Erythroblast (primary cell): ENCODE measurements at regions not wholly inside any gene's neighbourhood (a gene's known extent, or its start where the extent isn't known, plus 50 kb on each side); places are given as distances from the start of the nearest gene placed in this dataset.

Experiments
- DNase-seq, 2 experiments: peaks; one replicate each; lab custom pipeline; 2025; lab: John Stamatoyannopoulos, UW
- GATA1 ChIP-seq: IDR thresholded peaks from 2 replicates; pipeline ENCODE4 v1.6.1; 2011; ENCODE audit warnings: low read depth, mild to moderate bottlenecking, control low read depth, low read length, moderate library complexity
- POLR2A ChIP-seq: IDR thresholded peaks from 2 replicates; pipeline ENCODE4 v1.6.1; 2011; ENCODE audit warnings: mild to moderate bottlenecking, low read length

DNA sequence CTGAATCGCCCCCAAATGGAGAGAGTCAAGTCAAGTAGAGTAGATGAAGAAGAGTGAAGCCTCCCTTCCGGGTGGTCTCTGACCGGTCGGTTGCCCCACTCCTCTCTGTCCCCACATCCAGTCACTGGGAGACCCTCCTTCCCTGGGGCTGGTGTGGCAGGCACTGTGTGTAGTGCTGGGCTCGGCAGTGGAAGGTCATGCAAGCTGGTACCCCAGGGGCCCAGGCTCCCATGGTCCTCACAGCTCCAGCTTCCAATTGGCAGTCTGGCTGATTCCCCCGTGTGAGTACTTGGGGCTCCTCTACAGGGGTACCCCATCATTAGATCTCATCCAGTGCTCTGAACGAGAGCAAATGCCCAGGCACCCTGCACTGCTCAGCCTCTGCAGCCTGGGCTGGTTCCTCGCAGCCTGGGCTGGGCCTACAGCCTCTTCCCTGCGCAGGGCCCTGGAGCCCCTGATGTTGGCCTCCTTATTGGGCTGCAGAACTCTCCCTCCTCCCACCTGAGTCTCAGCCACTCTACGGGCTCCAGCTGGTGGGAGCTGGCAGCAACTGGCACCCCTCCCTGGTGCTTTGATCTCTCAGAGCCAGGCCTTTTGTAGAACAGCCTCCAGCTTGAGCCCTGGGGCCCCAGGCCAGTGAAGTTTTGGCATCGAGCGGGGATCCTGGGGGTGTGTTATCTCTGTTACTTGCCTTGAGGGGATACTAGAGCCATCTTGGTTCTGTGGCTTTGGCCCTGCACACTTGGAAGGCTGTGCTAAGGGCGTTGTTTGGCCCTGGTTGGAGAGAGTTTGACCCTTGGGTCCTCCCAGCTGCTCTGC is 187.8 kb upstream of the HDAC4 start:
- no peak for DNase-seq
- no peak for TF ChIP-seq GATA1
- TF ChIP-seq POLR2A: no peak

DNA sequence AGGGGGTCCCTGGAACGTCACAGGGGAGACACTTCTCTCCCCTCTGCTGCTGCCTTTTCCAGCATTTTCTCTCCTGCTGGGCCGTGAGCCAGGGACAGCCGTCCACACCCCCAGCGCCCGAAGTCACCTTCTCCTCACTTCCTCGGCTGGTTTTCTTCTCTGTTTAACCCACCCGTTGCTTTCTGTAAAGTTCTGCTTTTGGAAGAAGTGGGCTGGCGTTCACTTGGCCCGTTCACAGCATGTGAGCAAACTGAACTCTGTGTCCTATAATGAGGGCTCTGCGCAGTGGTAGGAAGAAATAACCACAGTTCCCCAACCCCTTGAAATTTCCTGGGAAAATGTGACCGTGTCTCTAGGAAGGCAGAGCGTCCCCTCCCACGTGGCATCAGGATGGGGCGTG is 187.0 kb upstream of the HDAC4 start:
- TF ChIP-seq POLR2A: no peak
- TF ChIP-seq GATA1: no peak
- DNase-seq: no peak

DNA sequence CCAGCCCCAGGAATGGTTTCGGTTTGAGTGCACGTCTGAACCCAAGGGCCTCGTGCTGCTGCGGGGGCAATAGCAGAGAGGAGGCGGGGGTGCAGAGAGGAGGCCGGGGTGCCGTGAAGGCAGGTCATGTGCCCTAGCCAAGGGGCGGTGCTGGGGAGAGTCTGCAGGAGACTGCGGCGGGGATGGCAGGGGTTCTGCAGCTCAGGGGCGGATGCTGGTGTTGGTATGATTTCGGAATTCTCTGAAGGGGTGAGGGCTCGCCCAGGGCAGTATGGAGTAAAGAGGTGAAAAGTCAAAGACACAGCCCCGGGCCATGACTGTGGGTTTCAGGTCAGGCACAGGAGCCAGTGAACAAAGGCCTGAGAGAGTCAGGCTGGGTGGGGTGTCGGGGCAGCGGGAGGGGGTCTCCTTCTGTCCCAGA is 186.5 kb upstream of the HDAC4 start:
- no peak for DNase-seq
- TF ChIP-seq POLR2A (no peak), GATA1 (no peak)

DNA sequence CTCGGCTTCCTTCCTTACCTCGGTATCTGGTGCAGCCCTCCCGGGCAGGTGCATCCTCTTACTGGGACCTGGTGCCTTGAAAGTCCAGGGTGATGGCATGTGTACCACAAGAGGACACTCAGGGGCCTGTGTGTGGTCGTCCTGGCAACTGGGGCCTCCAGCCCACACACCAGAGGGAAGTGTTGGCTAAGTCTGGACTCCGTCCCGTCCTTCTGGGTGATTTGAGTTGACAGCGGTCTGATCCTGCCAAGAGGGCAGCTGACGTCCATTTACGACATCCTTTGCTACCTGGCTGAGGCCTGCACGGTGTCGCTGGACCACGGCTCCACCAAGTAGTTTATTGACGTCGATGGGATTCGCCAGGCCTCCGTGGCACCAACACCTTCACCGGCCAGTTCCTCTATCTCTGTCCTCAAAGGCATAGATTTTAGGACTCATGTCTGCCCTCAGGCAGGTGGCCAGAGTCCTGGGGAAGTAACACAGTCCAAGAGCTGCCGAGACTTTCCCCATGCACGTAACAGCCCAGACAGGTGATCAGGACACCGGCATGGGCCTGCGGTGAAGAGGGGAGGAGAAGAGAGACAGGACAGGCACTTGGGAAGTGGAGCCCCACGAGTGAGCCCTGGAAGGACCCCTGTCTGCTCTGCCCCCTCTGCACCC is 186.0 kb upstream of the HDAC4 start:
- TF ChIP-seq POLR2A: no peak
- TF ChIP-seq GATA1: no peak
- no peak for DNase-seq

DNA sequence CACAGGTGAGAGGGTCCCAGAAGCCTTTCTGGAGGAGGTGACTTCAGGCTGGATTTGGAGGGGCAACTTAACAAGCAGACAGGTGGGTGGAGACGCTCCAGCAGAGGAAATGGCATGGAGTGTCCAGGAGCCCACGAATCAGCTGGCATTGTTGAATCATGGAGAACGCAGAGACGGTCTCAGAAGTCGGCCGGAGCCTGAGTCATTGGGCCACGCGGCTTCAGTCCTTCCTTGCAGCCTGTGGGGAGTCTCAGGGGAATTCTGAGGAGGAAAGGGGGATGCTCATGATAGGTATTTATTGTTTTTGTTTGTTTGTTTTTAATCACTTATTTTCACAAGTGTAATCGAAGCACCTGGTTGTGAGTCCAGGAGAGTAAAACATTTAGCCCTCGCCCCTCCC is 184.6 kb upstream of the HDAC4 start:
- no peak for DNase-seq
- TF ChIP-seq POLR2A (no peak), GATA1 (no peak)

DNA sequence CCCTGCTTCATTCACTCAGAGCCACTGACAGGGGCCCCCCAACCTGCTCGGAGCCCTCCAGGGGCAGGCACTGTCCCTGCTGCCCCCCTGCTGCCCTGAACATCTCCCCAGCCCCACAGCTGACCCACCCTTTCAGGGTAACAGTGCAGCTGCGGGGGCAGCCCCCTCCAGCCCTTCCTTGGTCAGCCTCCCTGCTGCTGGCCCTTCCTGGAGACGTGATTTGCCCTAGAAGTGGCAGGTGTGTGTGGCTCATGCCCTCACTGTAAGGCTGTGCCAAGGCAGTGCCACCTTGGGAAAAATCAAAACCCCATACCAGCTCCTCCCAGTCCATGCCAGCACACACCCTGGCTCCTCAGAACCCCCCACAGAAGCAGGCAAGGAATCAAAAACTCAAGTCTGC is 184.2 kb upstream of the HDAC4 start:
- no peak for DNase-seq
- TF ChIP-seq POLR2A (no peak), GATA1 (no peak)

DNA sequence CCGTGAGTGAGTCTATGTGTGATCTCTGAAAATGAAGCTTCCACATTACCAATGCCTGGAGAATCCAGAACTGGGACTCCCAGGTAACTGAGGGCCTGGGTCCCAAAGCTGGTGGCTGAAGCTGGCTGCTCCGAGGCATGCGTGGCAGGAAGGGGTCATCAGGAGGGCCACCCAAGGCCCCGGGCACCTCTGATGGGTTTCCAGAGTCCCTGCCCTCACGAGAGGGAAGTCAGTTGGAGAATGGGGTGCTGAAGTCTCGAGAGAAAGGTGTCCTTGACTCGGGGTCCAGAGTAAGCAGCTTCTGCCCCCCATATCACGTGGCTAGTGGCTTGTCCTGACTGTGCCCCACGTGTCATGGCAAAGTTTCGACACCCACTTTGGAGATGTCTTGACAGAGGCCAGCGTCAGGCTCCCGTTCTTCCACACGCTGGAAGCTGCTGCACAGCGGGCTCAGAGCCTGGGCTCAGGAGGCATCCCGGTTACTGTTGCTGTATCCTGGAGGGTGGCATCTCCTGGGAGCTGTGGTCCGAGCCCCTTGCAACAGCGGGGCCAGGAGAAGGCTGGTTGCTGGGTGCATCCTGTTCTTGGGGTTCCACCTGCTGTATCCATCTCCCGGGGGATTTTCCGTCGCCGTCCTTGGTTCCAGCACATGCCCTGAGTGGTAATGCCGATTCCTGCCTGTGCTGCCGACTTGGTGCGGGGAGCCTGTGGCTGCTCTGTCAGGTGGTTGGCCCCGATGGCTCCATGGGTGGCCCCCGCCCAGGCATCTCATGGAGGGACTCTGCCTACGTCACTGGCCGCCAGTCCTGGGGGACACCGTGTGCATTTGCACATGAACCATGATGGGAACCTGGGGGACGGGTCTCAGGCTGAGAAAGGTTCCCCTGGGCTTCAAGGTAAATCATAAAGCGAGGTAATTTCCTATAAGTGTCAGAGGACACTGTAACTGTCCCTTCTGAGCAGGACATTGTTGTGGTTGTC is 183.3 kb upstream of the HDAC4 start:
- DNase-seq: no peak
- TF ChIP-seq POLR2A: no peak
- TF ChIP-seq GATA1: no peak

DNA sequence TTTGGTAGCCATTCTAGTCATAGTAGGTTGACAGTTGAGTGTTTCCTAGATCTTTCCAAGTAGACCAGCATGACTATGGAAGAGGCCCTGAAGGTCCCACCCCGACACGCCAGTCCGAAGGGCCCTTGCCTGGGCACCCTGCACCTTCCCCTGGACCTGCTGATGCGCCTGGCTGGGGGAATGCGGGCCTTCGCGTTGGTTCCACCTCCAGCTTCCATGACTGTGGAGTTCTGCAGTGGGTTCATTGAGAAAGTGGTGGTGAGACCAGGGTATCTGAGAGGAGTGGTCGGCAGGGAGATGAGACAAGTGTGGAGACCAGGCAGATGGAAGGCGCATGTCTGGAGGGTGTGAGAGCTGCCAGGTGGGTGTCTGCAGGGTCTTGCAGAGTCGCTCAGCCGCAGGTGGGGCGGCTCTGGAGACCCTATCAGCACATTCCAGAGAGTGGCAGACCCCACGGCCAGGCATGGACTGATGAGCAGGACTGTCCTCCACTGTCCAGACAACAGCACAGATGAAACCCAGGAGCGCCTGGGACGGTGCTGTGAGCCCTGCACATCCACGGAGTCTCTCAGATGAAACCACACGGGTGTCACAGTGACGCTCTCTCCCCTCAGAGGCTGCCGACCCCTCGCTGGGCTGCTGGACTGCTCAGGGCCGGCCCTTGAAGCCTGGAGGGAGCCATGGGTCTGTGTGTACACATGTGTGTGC is 182.5 kb upstream of the HDAC4 start:
- TF ChIP-seq GATA1 (no peak), POLR2A (no peak)
- no peak for DNase-seq

DNA sequence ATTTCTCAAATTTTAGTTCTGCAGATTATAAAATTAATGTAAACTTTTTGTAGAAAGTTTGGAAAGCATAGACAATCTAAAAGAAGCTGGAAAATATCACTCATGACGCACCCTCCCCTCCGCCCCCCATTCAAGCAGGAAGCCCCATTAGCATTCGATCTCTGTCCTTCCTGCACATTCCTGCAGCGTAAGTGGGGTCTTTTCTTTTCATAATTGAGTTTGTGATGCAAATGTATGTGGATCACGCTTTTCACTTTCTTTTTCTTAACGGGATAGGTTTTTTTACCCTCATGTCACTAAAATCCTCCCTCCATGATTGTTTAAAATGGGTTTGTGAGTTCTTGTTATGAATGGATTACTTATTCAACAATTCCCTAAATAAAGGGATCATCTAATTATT is 181.7 kb upstream of the HDAC4 start:
- no peak for DNase-seq
- TF ChIP-seq GATA1 (no peak), POLR2A (no peak)

DNA sequence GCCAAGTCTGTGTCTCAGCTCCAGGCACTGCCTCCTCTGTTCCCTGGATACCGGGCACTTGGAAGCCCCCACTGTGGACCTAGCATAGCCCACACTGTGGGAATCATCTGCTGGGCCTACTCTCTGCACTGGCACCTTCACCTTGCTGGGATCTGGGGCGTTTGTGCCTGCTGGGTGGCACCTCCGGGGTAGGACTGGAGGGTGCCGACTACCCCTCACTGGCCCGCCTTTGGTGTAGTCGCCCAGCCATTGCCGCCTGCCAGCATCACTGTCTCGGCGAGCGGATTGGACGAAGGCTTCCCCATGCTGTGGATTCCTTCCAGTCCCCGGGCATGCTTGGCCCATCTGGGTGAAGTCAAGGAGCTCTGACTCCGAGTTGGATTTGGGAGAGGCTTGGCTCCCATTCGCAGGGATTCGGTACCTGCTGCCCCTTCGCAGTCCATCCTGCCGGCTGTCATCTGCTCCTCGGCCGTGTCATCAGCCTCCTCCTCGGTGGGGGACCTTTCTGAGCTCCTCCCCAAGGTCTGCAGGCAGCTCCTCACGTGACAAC is 180.6 kb upstream of the HDAC4 start:
- TF ChIP-seq POLR2A: no peak
- TF ChIP-seq GATA1: no peak
- DNase-seq: no peak

DNA sequence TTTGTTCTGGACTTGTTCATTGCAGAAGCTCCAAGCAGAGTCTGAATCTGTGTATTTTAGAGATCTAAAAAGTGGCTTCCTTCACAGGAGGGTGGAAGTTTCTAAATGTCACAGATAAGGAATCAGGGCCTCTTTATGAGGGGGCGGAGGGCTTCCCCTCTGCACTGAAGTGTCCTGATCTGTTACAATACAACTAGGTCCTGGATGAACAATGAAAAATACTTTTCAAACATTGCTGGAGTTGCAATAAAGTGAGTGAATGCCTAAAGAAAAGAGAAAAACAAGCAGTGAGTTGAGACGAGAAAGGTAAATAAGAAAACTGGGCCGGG is 179.3 kb upstream of the HDAC4 start:
- TF ChIP-seq POLR2A: no peak

DNA sequence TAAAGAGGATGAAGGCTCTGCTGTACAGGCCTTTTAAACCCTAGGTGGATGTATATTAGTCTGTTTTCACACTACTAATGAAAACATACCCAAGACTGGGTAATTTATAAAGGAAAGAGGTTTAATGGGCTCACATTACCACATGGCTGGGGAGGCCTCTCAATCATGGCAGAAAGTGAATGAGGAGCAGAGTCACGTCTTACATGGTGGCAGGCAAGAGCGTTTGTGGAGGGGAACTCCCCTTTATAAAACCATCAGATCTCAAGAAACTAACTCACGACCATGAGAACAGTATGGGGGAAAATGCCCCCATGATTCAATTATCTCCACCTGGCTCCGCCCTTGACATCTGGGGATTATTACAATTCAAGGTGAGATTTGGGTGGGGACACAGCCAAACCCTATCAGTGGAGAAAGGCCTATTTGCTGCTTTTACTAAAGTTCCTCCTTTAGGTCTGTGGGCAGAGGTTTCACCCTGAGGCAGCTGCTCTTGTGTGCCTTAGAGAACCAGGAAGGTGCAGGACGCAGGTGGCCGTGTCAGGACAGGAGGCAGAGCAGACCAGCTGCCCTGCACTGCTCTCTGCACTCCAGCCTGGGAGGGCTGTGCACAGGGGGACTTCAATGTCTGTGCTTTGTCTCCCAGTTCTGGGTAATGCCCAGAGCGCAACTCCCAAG is 178.8 kb upstream of the HDAC4 start:
- DNase-seq: no peak
- no peak for TF ChIP-seq POLR2A
- no peak for TF ChIP-seq GATA1

More for the DNA sequence above, 179.3 kb upstream of the HDAC4 start:
- DNase-seq: no peak

DNA sequence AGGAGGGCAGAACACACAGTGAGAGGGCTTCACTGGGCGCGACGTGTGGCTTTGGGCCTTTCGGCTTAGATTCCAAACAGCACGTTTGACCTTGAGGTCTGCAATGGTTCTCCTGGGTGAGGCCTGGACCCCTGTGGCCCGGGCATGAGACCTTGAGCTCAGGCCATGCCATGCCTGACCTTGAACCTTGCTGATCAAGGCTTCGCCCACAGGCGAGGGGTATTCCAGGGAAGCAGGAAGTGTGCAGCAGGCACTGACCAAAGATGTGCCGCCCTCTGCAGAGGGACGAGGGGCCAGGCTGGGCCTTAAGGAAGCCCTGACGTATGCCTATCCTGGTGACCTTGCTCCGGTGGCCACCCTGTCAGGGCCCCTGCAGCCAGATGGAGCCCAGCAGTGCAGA is 178.3 kb upstream of the HDAC4 start:
- DNase-seq: no peak
- TF ChIP-seq POLR2A (no peak), GATA1 (no peak)
